ENCODE measurements at regions not wholly inside any gene's neighbourhood (a gene's known extent, or its start where the extent isn't known, plus 50 kb on each side); places are given as distances from the start of the nearest gene placed in this dataset.

DNA sequence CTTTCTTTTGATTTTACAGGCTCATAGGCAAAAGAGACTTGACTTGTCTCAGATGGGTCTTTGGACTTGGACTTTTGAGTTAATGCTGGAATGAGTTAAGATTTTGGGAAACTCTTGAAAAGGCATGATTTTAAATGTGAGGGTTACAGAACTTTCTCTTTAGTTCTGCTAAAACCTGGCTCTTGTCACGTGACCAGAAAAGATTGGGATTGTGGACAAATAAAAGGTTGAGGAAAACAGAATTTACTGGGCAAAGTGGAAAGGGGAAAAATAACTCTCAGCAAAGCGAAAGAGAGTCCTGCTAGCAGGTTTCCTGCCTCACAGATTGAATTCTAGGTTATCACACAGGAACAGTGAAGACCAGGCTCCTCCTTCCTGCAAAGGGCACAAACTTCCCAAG, 114.0 kb downstream of the SPANXN4 start:
- TF ChIP-seq, protein P1, sequence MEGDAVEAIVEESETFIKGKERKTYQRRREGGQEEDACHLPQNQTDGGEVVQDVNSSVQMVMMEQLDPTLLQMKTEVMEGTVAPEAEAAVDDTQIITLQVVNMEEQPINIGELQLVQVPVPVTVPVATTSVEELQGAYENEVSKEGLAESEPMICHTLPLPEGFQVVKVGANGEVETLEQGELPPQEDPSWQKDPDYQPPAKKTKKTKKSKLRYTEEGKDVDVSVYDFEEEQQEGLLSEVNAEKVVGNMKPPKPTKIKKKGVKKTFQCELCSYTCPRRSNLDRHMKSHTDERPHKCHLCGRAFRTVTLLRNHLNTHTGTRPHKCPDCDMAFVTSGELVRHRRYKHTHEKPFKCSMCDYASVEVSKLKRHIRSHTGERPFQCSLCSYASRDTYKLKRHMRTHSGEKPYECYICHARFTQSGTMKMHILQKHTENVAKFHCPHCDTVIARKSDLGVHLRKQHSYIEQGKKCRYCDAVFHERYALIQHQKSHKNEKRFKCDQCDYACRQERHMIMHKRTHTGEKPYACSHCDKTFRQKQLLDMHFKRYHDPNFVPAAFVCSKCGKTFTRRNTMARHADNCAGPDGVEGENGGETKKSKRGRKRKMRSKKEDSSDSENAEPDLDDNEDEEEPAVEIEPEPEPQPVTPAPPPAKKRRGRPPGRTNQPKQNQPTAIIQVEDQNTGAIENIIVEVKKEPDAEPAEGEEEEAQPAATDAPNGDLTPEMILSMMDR (IDR thresholded peaks at IDR 0.05) = no peak
- TF ChIP-seq POLR2A (IDR thresholded peaks at IDR 0.05) = no peak
